Endothelial cell of umbilical vein (primary cell): ENCODE measurements at regions not wholly inside any gene's neighbourhood (a gene's known extent, or its start where the extent isn't known, plus 50 kb on each side); places are given as distances from the start of the nearest gene placed in this dataset.

Source experiments
- EZH2 ChIP-seq: IDR thresholded peaks from 2 replicates; pipeline ENCODE4 v1.6.1; 2012; ENCODE audit warnings: borderline replicate concordance, low read depth, mild to moderate bottlenecking, moderate library complexity, low read length, inconsistent platforms; ENCODE audit not compliant: severe bottlenecking
- GATA2 ChIP-seq: IDR thresholded peaks from 2 replicates; pipeline ENCODE4 v1.7.0; 2011; ENCODE audit warnings: low read depth, mild to moderate bottlenecking, moderate library complexity, mixed read lengths, low read length; ENCODE audit not compliant: insufficient read length, insufficient read depth
- JUN ChIP-seq: IDR thresholded peaks from 2 replicates; pipeline ENCODE4 v1.6.1; 2011; ENCODE audit warnings: borderline replicate concordance, low read depth; ENCODE audit not compliant: insufficient read length, insufficient read depth
- MYC ChIP-seq: IDR thresholded peaks from one replicate; pipeline ENCODE4 v1.6.1; 2011; ENCODE audit warnings: mild to moderate bottlenecking, low read depth, low read length
- POLR2A ChIP-seq: IDR thresholded peaks from 2 replicates; pipeline ENCODE4 v1.6.1; 2012; ENCODE audit warnings: low read depth, mild to moderate bottlenecking, control low read depth, low read length
- POLR2AphosphoS5 ChIP-seq: IDR thresholded peaks from 2 replicates; pipeline ENCODE4 v1.6.1; 2012; ENCODE audit warnings: low read depth, mild to moderate bottlenecking, control low read depth, low read length, moderate library complexity; ENCODE audit not compliant: insufficient read depth
- TF ChIP-seq, protein P1 (sequence below), 2 donors: IDR thresholded peaks; 1 replicate in 1 of 2; 2 replicates in 1 of 2; pipeline ENCODE4 v1.5.1; 2011; ENCODE audit warnings: low read length in 2 of 2, mild to moderate bottlenecking in 2 of 2, moderate library complexity in 2 of 2, control low read depth in 1 of 2, inconsistent platforms in 1 of 2, low read depth in 1 of 2; ENCODE audit not compliant: insufficient read depth in 1 of 2; ENCODE audit errors: extremely low read depth in 1 of 2
- TF ChIP-seq, protein P2 (sequence below): IDR thresholded peaks from 2 replicates; pipeline ENCODE4 v1.6.1; 2011; ENCODE audit not compliant: insufficient read depth, insufficient read length

DNA sequence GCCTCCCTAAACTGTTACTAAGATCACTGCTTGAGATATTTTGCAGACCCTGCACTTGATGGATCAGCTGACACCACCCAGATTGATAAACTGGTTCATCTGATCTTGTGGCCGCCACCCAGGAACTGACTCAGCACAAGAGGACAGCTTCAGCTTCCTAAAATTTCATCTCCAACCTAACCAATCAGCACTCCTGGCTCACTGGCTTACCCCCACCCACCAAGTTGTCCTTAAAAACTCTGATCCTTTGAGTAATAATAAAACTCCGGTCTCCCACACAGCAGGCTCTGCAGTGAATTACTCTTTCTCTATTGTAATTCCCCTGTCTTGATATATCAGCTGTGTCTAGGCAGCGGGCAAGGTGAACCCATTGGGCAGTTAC is 174.8 kb downstream of the UTP18 start:
- TF ChIP-seq JUN (no peak), POLR2A (no peak), POLR2AphosphoS5 (no peak), GATA2 (no peak), EZH2 (no peak), MYC (no peak)
- TF ChIP-seq, protein P1, sequence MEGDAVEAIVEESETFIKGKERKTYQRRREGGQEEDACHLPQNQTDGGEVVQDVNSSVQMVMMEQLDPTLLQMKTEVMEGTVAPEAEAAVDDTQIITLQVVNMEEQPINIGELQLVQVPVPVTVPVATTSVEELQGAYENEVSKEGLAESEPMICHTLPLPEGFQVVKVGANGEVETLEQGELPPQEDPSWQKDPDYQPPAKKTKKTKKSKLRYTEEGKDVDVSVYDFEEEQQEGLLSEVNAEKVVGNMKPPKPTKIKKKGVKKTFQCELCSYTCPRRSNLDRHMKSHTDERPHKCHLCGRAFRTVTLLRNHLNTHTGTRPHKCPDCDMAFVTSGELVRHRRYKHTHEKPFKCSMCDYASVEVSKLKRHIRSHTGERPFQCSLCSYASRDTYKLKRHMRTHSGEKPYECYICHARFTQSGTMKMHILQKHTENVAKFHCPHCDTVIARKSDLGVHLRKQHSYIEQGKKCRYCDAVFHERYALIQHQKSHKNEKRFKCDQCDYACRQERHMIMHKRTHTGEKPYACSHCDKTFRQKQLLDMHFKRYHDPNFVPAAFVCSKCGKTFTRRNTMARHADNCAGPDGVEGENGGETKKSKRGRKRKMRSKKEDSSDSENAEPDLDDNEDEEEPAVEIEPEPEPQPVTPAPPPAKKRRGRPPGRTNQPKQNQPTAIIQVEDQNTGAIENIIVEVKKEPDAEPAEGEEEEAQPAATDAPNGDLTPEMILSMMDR (IDR thresholded peaks at IDR 0.05; ENCODE audit: extremely low read depth in 1 of 2, insufficient read depth in 1 of 2, low read depth in 1 of 2, low read length in 2 of 2) = no peak
- TF ChIP-seq, protein P2, sequence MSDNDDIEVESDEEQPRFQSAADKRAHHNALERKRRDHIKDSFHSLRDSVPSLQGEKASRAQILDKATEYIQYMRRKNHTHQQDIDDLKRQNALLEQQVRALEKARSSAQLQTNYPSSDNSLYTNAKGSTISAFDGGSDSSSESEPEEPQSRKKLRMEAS = no peak
